ENCODE measurements at regions not wholly inside any gene's neighbourhood (a gene's known extent, or its start where the extent isn't known, plus 50 kb on each side); places are given as distances from the start of the nearest gene placed in this dataset.

DNA sequence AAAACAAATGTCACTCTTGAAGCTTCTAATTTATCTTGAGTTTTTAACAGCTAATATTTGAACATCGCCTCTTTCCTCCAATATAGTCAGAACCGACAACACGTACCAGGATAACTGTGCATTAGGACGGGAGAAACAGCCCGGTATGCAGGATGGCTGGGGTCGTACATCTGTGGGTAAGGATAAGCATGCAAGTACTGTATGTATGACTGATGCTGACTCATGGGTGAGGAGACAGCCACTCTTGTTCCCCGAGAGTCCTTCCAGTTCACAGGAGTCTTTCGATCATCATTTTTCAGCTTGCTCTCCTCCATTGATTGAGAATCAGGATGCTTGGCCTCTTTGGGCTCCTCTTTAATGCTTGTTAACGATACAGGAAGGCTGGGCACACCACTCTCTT, 102.3 kb downstream of the ZNF608 start:
- TF ChIP-seq RARB (CRISPR knock-in tag; IDR thresholded peaks at IDR 0.05) (no peak), ZFP30 (CRISPR knock-in tag; IDR thresholded peaks at IDR 0.05) (no peak), PPARA (CRISPR knock-in tag; IDR thresholded peaks at IDR 0.05; ENCODE audit: borderline replicate concordance) (no peak), ESRRG (CRISPR knock-in tag; IDR thresholded peaks at IDR 0.05) (no peak), CSDC2 (CRISPR knock-in tag; IDR thresholded peaks at IDR 0.05) (no peak), ISL1 (CRISPR knock-in tag; IDR thresholded peaks at IDR 0.05) (no peak), CREB5 (CRISPR knock-in tag; IDR thresholded peaks at IDR 0.05; ENCODE audit: low read depth) (no peak)
- TF ChIP-seq, protein P1, sequence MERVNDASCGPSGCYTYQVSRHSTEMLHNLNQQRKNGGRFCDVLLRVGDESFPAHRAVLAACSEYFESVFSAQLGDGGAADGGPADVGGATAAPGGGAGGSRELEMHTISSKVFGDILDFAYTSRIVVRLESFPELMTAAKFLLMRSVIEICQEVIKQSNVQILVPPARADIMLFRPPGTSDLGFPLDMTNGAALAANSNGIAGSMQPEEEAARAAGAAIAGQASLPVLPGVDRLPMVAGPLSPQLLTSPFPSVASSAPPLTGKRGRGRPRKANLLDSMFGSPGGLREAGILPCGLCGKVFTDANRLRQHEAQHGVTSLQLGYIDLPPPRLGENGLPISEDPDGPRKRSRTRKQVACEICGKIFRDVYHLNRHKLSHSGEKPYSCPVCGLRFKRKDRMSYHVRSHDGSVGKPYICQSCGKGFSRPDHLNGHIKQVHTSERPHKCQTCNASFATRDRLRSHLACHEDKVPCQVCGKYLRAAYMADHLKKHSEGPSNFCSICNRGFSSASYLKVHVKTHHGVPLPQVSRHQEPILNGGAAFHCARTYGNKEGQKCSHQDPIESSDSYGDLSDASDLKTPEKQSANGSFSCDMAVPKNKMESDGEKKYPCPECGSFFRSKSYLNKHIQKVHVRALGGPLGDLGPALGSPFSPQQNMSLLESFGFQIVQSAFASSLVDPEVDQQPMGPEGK (CRISPR knock-in tag; IDR thresholded peaks at IDR 0.05; ENCODE audit: borderline replicate concordance): no peak
- TF ChIP-seq, protein P2, sequence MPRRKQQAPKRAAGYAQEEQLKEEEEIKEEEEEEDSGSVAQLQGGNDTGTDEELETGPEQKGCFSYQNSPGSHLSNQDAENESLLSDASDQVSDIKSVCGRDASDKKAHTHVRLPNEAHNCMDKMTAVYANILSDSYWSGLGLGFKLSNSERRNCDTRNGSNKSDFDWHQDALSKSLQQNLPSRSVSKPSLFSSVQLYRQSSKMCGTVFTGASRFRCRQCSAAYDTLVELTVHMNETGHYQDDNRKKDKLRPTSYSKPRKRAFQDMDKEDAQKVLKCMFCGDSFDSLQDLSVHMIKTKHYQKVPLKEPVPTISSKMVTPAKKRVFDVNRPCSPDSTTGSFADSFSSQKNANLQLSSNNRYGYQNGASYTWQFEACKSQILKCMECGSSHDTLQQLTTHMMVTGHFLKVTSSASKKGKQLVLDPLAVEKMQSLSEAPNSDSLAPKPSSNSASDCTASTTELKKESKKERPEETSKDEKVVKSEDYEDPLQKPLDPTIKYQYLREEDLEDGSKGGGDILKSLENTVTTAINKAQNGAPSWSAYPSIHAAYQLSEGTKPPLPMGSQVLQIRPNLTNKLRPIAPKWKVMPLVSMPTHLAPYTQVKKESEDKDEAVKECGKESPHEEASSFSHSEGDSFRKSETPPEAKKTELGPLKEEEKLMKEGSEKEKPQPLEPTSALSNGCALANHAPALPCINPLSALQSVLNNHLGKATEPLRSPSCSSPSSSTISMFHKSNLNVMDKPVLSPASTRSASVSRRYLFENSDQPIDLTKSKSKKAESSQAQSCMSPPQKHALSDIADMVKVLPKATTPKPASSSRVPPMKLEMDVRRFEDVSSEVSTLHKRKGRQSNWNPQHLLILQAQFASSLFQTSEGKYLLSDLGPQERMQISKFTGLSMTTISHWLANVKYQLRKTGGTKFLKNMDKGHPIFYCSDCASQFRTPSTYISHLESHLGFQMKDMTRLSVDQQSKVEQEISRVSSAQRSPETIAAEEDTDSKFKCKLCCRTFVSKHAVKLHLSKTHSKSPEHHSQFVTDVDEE (CRISPR knock-in tag; IDR thresholded peaks at IDR 0.05): no peak
